GM18907 (cell line): ENCODE measurements at regions not wholly inside any gene's neighbourhood (a gene's known extent, or its start where the extent isn't known, plus 50 kb on each side); places are given as distances from the start of the nearest gene placed in this dataset.

ENCODE experiments used
- ATAC-seq: cut with Tn5 transposase; IDR thresholded peaks from one replicate; pipeline ENCODE4 v1.9.1; 2021; ENCODE audit warnings: mild to moderate bottlenecking, moderate library complexity; ENCODE audit not compliant: unreplicated experiment

DNA sequence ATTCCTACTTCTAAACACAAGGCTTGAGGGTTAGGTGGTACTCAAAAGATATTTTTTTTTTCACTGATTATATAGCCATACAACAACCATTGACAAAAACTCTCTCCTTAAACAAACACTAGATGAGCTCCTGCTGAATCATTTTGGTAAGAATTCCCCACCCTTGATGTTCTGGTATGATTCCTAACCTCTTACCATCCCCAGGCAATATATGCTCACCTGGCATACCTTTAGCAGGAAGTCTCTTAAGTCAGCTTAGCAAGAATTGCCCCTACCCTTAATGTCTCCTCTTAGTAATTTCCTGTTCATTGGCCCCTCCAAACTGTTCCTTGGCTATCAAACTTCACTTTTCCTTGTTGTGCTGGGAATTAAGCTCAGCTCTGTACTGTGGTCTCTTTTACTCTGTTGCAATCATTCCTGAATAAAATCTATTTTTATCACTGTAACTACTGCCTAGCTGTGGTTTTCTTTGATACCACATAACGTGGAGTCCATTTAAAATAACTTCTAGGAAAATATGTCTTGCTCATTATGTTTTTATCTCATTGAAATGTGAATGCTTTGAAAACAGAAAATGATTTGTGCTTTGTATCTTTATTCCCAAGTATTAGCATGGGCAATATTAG lies 712.6 kb downstream of the SLC16A7 start:
- ATAC-seq: no peak

DNA sequence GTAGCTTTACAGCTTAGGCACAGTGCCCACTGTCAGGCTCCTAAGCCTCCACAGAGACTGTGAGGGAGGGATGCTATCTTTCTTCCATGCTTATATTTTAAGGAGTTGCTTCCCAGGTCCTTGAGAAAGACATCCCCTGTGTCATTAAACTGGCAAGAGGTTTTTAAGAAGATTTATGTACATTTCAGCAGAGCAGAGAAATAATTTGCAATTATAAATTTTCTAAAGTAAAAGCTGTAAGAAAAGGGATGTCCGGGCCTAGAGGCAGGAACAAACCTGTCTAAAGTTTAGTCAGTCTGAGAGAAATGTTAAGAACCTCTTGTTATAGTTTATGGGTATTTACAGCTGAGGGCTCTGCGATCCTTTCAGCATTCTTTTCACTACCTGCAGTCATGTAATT lies 716.1 kb downstream of the SLC16A7 start:
- ATAC-seq: no peak

GRCh38 chr12:60317361-60317760 lies 721.5 kb downstream of the SLC16A7 start:
- no peak for ATAC-seq

DNA sequence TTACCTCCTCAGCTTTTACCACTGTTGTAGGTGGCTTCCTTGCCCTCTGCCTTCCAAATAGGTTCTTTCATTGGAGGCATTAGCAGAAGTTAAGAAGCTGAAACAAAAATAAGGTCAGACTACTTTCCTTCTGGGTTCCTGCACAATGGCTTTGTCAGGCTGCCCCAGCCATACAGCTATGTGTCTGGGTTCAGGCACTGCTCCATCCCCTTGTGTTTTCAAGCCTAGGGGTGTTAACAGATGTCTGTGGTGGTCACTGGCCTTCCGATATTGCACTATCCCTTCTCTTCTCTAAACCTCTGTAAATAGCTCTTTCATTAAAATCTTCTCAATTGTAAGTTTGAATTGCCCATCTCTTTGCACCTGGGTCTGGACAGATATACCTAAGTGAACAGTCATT lies 728.9 kb downstream of the SLC16A7 start:
- no peak for ATAC-seq

- no peak for ATAC-seq
Observed at GRCh38 chr12:60333461-60333860, 737.6 kb downstream of the SLC16A7 start.

DNA sequence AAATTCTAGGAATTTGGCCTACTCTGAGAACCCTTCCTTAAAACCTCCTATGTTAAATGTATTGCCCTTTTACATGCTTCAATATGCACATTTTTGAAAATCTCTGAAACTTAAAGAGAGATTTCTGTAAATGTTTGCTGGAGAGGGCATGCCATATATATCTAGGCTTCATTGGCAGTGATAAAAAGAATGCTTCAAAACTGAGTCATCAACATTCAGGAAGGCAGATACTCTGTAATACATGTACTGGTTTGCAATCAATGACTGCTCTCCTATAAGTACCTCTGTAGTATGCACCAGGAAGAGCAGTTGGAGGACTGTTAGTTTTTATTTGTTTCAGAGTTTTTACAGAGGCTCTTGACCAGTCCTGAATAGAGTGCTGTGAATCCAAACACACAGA lies 739.9 kb downstream of the SLC16A7 start:
- no peak for ATAC-seq

DNA sequence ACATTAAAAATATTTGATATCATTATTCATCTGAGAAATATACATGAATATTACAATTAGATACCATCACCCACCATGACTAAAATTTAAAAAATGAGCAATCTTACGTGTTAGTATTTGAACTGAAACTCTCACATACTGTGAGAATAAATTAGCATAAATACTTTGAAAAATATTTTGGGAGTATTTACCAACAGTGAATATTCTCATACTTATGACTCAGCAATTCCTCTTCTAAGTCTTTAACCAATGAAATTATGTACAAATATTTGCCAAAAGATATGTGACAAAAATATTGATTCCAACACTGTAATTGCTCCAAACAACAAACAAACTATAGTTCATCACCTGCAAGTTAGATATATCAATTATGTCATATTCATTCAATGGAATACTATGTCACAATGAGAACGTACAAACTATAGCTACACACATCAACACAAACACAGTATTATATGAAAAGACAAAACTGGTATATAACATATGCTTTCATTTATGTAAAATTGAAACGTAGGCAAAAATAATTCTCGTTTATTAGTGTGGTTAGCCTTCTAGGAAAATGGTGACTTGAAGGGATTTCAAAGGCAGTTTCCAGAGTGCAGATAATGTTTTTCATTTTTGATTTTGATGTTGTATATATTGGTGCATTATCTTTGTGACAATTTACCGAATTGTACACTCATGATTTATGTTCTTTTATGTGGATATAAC lies 742.2 kb downstream of the SLC16A7 start:
- no peak for ATAC-seq

DNA sequence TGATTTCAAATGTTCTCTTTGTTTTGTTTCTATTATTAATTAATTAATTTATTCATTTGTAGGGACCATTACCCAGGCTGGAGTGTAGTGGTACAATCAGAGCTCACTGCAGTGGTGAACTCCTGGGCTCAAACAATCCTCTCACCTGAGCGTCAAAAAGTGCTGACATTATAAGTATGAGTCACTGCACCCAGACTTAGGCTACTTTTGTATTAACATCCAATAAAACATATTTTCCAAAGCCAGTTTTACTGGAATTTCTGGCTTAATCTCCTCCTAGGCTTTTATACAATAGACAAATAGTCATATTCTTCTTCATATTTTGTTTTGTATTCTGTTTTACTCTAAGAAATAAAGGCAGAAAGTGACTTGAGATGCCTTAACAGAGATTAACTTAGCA lies 749.6 kb downstream of the SLC16A7 start:
- no peak for ATAC-seq

GRCh38 chr12:60349232-60349978 lies 753.6 kb downstream of the SLC16A7 start:
- ATAC-seq: no peak

- no peak for ATAC-seq
Observed at GRCh38 chr12:60387356-60387755, 791.5 kb downstream of the SLC16A7 start.

DNA sequence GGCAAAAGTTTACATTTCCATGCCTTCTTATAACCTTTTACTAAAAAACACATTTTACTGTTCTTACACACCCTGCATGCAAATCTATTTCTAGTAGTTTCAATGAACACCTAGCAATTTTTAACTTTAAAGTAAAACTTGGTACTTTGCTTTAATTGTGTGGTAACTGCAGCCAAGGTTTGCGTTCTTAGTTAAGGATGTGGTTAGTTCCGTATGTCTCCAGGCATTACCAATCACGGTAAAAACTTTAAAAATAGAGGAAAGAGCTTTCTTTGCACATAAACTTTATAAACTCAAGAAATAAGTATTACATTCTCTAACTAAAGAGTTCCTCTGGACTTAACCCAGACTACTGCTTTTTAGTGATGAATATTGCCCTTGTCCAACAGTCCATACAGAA lies 795.2 kb downstream of the SLC16A7 start:
- no peak for ATAC-seq

GRCh38 chr12:60391791-60392190 lies 796.0 kb downstream of the SLC16A7 start:
- ATAC-seq: no peak

DNA sequence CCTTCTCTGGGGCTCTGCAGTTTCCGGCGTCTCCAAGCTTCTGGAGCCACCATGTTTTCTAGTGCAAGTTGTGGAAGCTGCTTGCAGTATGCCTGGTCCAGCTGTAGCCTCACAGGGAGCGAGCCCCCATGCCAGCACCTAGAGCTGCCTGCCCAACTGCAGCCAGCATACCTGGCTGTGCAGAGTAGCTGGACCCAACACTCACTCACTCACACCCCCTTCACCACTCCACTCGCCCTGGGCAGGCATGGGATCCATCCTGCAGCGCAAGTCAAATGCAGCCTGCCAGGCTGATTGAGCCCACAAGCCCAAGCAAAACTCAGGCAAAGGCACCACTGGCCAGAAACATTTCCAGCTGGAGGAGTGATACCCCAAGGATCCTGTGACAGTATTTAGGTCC lies 797.3 kb downstream of the SLC16A7 start:
- ATAC-seq: no peak

GRCh38 chr12:60394665-60395064 lies 798.8 kb downstream of the SLC16A7 start:
- ATAC-seq: no peak

DNA sequence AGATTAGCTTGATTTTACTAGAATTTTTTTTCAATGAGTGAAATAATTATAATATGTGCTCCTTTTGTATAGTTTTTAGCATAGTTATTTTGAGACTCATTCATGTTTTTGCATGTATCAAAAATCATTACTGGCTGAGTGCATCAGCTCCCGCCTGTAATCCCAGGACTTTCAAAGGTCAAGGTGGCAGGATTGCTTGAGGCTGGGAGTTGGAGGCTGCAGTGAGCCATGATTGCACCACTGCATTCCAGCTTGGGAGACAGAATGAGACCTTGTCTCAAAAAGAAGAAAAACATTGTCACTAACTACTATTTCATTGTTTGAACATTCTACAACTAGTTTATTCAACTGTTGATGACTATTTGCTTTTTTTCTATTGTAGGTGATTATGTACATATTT lies 802.7 kb downstream of the SLC16A7 start:
- ATAC-seq: no peak

DNA sequence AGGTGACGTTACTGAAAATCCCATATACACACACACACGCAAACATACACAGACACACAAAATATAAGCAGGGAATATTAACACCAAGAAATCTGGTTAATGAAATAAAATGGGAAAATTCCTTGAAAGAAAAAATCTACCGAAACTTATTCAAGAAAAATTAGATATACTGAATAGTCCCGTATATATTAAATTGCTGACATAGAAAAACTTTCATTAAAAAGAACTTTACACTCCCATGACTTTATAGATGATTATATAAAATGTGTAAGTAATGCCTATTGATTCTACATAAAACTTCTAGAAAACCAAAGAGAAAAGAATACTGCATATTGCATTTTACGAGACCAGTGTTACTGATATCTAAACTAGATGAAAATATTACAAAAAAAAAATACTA lies 803.2 kb downstream of the SLC16A7 start:
- ATAC-seq: no peak

GRCh38 chr12:60402996-60403395 lies 807.2 kb downstream of the SLC16A7 start:
- ATAC-seq: no peak

GRCh38 chr12:60415351-60415750 lies 819.5 kb downstream of the SLC16A7 start:
- no peak for ATAC-seq

GRCh38 chr12:60419986-60420385 lies 824.2 kb downstream of the SLC16A7 start:
- no peak for ATAC-seq

DNA sequence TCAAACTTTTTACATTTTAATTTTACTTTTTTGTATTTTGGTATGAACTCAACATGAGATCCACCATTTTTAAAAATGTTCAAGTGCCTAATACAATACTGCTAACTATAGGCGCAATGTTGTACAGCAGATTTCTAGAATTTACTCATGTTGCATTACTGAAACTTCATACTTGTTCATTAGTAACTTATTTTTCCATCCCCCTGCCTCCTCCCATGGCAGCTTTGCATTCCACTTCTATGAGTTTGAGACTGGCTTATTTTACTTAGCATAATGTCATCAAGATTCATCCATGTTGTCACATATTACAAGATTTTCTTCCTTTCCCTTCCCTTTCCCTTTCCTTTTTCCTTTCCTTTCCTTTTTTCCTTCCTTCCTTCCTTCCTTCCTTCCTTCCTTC lies 825.9 kb downstream of the SLC16A7 start:
- ATAC-seq: no peak

- no peak for ATAC-seq
Observed at GRCh38 chr12:60437297-60437696, 841.5 kb downstream of the SLC16A7 start.

- no peak for ATAC-seq
Observed at GRCh38 chr12:60441577-60441976, 845.7 kb downstream of the SLC16A7 start.
